HG03066 (cell line): ENCODE measurements at regions not wholly inside any gene's neighbourhood (a gene's known extent, or its start where the extent isn't known, plus 50 kb on each side); places are given as distances from the start of the nearest gene placed in this dataset.
"Not testable (repeated sequence)": the region's sequence is repeated elsewhere in the genome, so short reads cannot be mapped to it uniquely, and the experiment has no call there.

Source experiments
- ATAC-seq: cut with Tn5 transposase; IDR thresholded peaks from one replicate; pipeline ENCODE4 v1.9.1; 2021; ENCODE audit warnings: low read depth; ENCODE audit not compliant: unreplicated experiment

GRCh38 chr1:113291777-113292602 is 98.3 kb upstream of the MAGI3 start:
- no peak for ATAC-seq

DNA sequence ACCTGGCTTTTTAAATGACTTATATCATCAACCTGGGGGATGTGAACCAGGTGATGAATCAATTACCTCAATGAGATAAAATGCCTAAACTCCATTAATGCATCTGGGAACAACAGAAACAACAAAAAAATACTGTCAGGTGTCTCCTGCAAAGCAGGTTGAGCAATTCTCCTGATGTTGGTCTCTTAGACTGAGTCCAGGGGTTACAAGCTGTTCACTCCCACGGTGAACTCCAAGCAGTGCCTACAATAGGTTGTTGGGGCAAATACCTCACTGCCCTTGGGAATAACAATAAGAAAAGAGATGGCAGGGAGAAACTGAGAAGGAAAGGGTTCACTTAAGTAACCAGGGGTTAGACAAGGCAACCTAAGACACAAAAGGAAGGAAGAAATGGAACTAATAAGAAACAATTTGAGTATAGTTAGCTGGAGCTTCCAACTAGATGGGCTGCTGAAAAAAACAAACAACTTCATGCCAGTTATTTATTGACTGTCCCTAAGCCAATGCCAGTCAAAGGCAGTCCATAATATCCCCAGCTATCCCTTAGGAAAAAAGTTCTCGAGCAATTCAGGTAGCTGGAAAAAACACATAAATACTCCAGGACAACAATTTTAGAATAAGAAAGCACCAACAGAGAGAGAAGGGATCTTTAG is 97.6 kb upstream of the MAGI3 start:
- no peak for ATAC-seq

DNA sequence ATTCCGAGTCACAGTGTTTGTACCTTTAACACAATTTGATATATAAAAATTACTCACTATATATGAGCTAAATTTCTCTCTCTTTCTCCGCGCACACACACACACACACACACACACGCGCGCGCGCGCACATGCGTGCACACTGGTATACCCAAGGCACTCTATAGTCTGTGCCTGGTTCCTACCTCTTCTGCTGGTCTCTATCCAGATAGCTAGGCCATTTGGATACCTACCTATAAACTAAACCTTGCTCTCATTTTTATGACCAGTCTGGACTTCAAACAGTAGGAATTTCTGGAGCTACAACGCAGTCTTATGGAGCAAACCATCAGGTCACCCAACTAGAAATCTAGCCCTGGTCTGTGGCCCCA is 97.1 kb upstream of the MAGI3 start:
- no peak for ATAC-seq

- no peak for ATAC-seq
Observed at GRCh38 chr1:113297749-113298148, 92.6 kb upstream of the MAGI3 start.

- ATAC-seq = no peak
Observed at GRCh38 chr1:113298941-113299340, 91.4 kb upstream of the MAGI3 start.

GRCh38 chr1:113302636-113303035 is 87.7 kb upstream of the MAGI3 start:
- no peak for ATAC-seq

- no peak for ATAC-seq
Observed at GRCh38 chr1:113303267-113303666, 87.0 kb upstream of the MAGI3 start.

- not testable (repeated sequence) for ATAC-seq
Observed at GRCh38 chr1:113305029-113305428, 85.3 kb upstream of the MAGI3 start.

DNA sequence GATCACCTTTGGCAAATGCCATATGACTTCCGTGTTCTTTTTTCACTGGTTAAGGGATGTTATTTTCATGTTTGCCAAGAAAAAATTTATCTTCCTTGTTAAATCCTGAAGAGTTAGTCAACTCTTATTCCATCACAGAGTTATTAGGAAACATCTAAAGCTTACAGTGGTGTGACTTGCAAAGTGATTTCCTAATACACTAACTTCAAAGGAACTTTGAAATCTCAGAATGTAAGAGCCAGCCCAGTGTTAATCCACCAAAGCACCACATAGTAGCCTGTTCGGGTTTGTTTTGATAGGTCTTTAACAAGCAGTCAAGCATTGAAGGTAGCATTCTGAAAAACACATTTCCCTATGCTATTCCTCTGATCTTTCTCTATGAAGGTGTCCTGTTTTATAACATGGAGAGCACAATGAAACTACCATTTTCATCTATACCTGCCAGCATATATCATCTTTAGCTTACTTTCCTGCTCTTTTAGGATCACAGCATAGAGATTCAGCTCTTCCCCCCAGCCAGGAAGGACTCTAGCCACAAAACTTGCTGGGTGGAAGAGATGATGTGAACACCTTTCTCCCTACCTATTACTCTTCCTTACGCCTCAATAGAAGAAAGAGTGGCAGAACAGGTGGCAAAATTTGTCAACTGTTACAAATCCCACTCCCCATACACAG is 82.4 kb upstream of the MAGI3 start:
- ATAC-seq = no peak

- ATAC-seq = not testable (repeated sequence)
Observed at GRCh38 chr1:113312651-113313050, 77.7 kb upstream of the MAGI3 start.

GRCh38 chr1:113314600-113314999 is 75.7 kb upstream of the MAGI3 start:
- no peak for ATAC-seq

GRCh38 chr1:113320272-113320671 is 70.0 kb upstream of the MAGI3 start:
- ATAC-seq = no peak

- ATAC-seq = no peak
Observed at GRCh38 chr1:113320972-113321680, 69.2 kb upstream of the MAGI3 start.

GRCh38 chr1:113321771-113322387 is 68.4 kb upstream of the MAGI3 start:
- no peak for ATAC-seq

DNA sequence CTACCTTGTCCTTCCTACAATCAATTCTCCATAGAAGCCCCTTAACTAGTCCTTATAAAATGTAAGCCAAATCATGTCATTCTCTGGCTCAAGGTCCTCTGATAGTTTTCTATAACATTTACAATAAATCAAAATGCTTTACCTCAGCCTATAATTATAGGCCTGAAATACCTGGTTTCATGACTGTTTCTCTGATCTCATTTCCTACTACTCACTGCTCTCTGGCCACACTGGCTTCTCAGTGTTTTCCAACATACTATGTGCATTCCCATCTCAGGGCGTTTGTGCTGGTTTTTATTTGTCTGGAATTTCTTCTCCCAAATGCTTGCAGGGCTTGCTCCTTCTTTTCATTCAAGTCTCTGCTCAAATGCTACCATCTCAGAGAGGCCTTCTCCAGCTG is 67.9 kb upstream of the MAGI3 start:
- ATAC-seq = no peak

DNA sequence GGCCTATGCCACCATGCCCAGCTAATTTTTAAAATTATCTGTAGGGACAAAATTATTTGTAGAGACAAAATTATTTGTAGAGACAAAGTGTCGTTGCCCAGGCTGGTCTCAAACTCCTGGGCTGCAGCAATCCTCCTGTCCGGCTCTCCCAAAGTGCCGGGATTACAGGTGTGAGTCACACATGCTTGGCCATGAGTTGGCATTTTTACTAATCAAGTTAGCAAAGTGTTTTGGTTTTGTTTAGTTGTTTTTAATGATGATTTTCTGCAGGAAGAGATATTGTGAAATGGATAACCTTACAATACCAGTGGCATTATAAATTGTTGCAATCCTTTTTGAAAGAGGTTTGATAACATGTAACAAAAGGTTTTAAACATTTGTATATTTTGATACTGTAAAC is 65.3 kb upstream of the MAGI3 start:
- ATAC-seq = no peak

- no peak for ATAC-seq
Observed at GRCh38 chr1:113326976-113327375, 63.3 kb upstream of the MAGI3 start.

DNA sequence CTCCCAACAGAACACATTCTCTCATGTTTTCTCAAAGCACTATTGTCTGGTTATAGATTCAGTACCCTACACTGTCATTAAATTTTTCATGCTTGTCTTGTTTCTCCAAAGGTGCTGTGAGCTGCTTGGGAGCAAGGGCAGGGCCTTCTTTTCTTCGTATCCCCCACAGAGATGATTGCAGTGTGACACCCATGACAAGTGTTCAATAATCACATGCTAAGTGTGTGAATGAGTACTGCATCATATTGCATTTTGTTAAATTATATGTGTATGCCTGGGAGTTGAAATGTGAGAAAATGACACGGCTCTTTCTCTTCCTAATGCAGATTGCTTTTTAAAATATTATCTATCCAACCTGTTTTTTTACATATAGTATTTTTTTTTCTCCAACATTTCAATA is 57.3 kb upstream of the MAGI3 start:
- ATAC-seq = no peak

DNA sequence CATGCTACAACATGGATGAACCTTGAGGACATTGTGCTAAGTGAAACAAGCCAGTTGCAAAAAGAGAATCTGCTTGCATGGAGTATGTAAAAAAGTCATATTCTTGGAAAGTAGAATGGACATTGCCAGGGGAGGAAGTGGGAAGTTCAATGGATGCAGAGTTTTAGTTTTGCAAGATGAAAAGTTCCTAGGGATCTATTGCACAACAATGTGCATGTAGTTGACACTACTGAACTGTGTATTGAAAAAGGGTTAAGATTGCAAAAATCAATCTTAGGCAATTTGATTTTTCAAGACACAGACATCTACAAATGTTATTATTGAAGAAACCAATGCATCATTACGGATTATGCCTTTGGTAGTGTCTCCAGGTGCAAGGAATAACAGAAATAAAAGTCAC is 50.3 kb upstream of the MAGI3 start:
- ATAC-seq = no peak
